ENCODE measurements at regions not wholly inside any gene's neighbourhood (a gene's known extent, or its start where the extent isn't known, plus 50 kb on each side); places are given as distances from the start of the nearest gene placed in this dataset.

GRCh38 chr16:26524846-26525245 lies 541.9 kb upstream of the C16orf82 start:
- intact Hi-C loops (cut with DNase I) = no loop called here
- no peak for TF ChIP-seq CTCF (IDR thresholded peaks at IDR 0.05)

GRCh38 chr16:26525856-26526255 lies 540.9 kb upstream of the C16orf82 start:
- Histone ChIP-seq H3K27me3 (no peaks in the 10 kb centered on the region), H3K4me1 (no peaks in the 10 kb centered on the region), H3K9me3 (no peaks in the 10 kb centered on the region), H3K27ac (no peak overlapping the region), H3K4me3 (no peak overlapping the region), H3K36me3 (no peaks in the 10 kb centered on the region)
- DNase-seq (no peak), ATAC-seq (no peak)
- no peak for TF ChIP-seq CTCF (IDR thresholded peaks at IDR 0.05)
- intact Hi-C loops (cut with DNase I) = no loop called here

More at GRCh38 chr16:26524846-26525245, 541.9 kb upstream of the C16orf82 start:
- Histone ChIP-seq H3K27me3 (no peaks in the 10 kb centered on the region), H3K4me3 (no peak overlapping the region), H3K4me1 (no peaks in the 10 kb centered on the region), H3K9me3 (no peaks in the 10 kb centered on the region), H3K36me3 (no peaks in the 10 kb centered on the region), H3K27ac (no peak overlapping the region)
- DNase-seq (no peak), ATAC-seq (no peak)

GRCh38 chr16:26526633-26527032 lies 540.1 kb upstream of the C16orf82 start:
- no peak overlapping the region for H3K4me3 ChIP-seq
- TF ChIP-seq CTCF (IDR thresholded peaks at IDR 0.05) = no peak
- H3K27me3 ChIP-seq = no peaks in the 10 kb centered on the region
- no peaks in the 10 kb centered on the region for H3K36me3 ChIP-seq
- H3K4me1 ChIP-seq = no peaks in the 10 kb centered on the region
- intact Hi-C loops (cut with DNase I) = no loop called here
- no peak overlapping the region for H3K27ac ChIP-seq
- DNase-seq (no peak), ATAC-seq (no peak)
- no peaks in the 10 kb centered on the region for H3K9me3 ChIP-seq

GRCh38 chr16:26530584-26531289 lies 536.0 kb upstream of the C16orf82 start:
- intact Hi-C loops (cut with DNase I) = no loop called here
- no peak for ATAC-seq
- no peak for TF ChIP-seq CTCF (IDR thresholded peaks at IDR 0.05)

GRCh38 chr16:26531290-26531730 lies 535.4 kb upstream of the C16orf82 start:
- ATAC-seq (no peak), DNase-seq (no peak)
- H3K9me3 ChIP-seq = no peaks in the 10 kb centered on the region
- intact Hi-C loops (cut with DNase I) = no loop called here
- H3K4me1 ChIP-seq = no peaks in the 10 kb centered on the region
- H3K4me3 ChIP-seq = no peak overlapping the region
- H3K36me3 ChIP-seq = no peaks in the 10 kb centered on the region
- TF ChIP-seq CTCF (IDR thresholded peaks at IDR 0.05) = no peak
- H3K27ac ChIP-seq = no peak overlapping the region
- no peaks in the 10 kb centered on the region for H3K27me3 ChIP-seq

More at GRCh38 chr16:26530584-26531289, 536.0 kb upstream of the C16orf82 start:
- H3K27ac ChIP-seq = no peak overlapping the region
- no peaks in the 10 kb centered on the region for H3K4me1 ChIP-seq
- H3K36me3 ChIP-seq = no peaks in the 10 kb centered on the region
- DNase-seq = no peak
- no peaks in the 10 kb centered on the region for H3K27me3 ChIP-seq
- no peaks in the 10 kb centered on the region for H3K9me3 ChIP-seq
- no peak overlapping the region for H3K4me3 ChIP-seq

Measured in upper lobe of right lung (tissue), 1 donor.